Upper lobe of left lung (tissue), 4 donors: ENCODE measurements at regions not wholly inside any gene's neighbourhood (a gene's known extent, or its start where the extent isn't known, plus 50 kb on each side); places are given as distances from the start of the nearest gene placed in this dataset.

ENCODE experiments used
- POLR2A ChIP-seq, 4 donors: fragments of 450-650 bp; IDR thresholded peaks; one replicate each; pipeline ENCODE4 v1.5.1; 2016 to 2017; ENCODE audit warnings: antibody characterized with exemption in 4 of 4, mild to moderate bottlenecking in 2 of 4
- POLR2AphosphoS5 ChIP-seq, 2 donors: sonication (generic); formaldehyde crosslinking; IDR thresholded peaks; one replicate each; pipeline ENCODE4 v1.5.1; 2017; ENCODE audit warnings: antibody characterized with exemption in 2 of 2
- TF ChIP-seq, protein P1 (sequence below), 6 experiments: fragments of 450-650 bp in 4 of 6; fragments of 200-600 bp in 2 of 6; sonication (generic) in 2 of 6; IDR thresholded peaks; one replicate each; pipeline ENCODE4 v1.5.1; 2016 to 2019; ENCODE audit warnings: antibody characterized with exemption in 6 of 6

- TF ChIP-seq POLR2A (IDR thresholded peaks at IDR 0.05), result no peak
- TF ChIP-seq, protein P1, sequence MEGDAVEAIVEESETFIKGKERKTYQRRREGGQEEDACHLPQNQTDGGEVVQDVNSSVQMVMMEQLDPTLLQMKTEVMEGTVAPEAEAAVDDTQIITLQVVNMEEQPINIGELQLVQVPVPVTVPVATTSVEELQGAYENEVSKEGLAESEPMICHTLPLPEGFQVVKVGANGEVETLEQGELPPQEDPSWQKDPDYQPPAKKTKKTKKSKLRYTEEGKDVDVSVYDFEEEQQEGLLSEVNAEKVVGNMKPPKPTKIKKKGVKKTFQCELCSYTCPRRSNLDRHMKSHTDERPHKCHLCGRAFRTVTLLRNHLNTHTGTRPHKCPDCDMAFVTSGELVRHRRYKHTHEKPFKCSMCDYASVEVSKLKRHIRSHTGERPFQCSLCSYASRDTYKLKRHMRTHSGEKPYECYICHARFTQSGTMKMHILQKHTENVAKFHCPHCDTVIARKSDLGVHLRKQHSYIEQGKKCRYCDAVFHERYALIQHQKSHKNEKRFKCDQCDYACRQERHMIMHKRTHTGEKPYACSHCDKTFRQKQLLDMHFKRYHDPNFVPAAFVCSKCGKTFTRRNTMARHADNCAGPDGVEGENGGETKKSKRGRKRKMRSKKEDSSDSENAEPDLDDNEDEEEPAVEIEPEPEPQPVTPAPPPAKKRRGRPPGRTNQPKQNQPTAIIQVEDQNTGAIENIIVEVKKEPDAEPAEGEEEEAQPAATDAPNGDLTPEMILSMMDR (IDR thresholded peaks at IDR 0.05), result no peak
- TF ChIP-seq POLR2AphosphoS5 (IDR thresholded peaks at IDR 0.05), result no peak
Measured at GRCh38 chr3:759106-759505, 333.7 kb upstream of the CNTN6 start.
